Lower leg skin (tissue), 3 donors: ENCODE measurements at regions not wholly inside any gene's neighbourhood (a gene's known extent, or its start where the extent isn't known, plus 50 kb on each side); places are given as distances from the start of the nearest gene placed in this dataset.

Source experiments
- POLR2A ChIP-seq, 2 donors: fragments of 450-650 bp; IDR thresholded peaks; one replicate each; pipeline ENCODE4 v1.6.1; 2016 to 2017; ENCODE audit warnings: antibody characterized with exemption in 2 of 2, mild to moderate bottlenecking in 1 of 2, moderate library complexity in 1 of 2
- TF ChIP-seq, protein P1 (sequence below), 3 donors: fragments of 450-650 bp; IDR thresholded peaks; one replicate each; pipeline ENCODE4 v1.5.1; 2016; ENCODE audit warnings: antibody characterized with exemption in 3 of 3, mild to moderate bottlenecking in 3 of 3, moderate library complexity in 2 of 3

DNA sequence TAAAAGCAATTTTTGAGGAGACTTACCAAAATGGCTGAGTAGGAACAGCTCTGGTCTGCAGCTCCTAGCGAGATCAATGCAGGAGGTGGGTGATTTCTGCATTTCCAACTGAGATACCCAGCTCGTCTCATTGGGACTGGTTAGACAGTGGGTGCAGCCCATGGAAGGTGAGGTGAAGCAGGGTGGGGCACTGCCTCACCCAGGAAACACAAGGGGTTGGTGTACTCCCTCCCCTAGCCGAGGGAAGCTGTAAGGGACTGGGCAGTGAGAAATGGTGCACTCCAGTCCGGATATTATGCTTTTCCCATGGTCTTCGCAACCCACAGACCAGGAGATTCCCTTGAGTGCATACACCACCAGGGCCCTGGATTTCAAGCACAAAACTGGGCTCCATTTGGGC lies 419.0 kb downstream of the NUP35 start:
- TF ChIP-seq, protein P1, sequence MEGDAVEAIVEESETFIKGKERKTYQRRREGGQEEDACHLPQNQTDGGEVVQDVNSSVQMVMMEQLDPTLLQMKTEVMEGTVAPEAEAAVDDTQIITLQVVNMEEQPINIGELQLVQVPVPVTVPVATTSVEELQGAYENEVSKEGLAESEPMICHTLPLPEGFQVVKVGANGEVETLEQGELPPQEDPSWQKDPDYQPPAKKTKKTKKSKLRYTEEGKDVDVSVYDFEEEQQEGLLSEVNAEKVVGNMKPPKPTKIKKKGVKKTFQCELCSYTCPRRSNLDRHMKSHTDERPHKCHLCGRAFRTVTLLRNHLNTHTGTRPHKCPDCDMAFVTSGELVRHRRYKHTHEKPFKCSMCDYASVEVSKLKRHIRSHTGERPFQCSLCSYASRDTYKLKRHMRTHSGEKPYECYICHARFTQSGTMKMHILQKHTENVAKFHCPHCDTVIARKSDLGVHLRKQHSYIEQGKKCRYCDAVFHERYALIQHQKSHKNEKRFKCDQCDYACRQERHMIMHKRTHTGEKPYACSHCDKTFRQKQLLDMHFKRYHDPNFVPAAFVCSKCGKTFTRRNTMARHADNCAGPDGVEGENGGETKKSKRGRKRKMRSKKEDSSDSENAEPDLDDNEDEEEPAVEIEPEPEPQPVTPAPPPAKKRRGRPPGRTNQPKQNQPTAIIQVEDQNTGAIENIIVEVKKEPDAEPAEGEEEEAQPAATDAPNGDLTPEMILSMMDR (IDR thresholded peaks at IDR 0.05), result no peak
- TF ChIP-seq POLR2A (IDR thresholded peaks at IDR 0.05), result no peak
